ENCODE measurements at regions not wholly inside any gene's neighbourhood (a gene's known extent, or its start where the extent isn't known, plus 50 kb on each side); places are given as distances from the start of the nearest gene placed in this dataset.

GRCh38 chr22:47367993-47368945 lies 605.8 kb downstream of the TBC1D22A start:
- Histone ChIP-seq H3K9ac (ENCODE audit: low read length in 2 of 2) (no peak overlapping the region), H3K4me1 (ENCODE audit: control insufficient read depth, insufficient read depth, low read length) (no peaks in the 10 kb centered on the region), H3K27ac (ENCODE audit: low read length) (no peak overlapping the region), H3K4me3 (ENCODE audit: low read length in 2 of 2) (no peak overlapping the region), H3K9me3 (ENCODE audit: control insufficient read depth in 2 of 2, low read length in 2 of 2) (peaks cover 3 to 4% of the 10 kb centered on the region in 2 donors), H3K36me3 (ENCODE audit: control insufficient read depth in 2 of 2, insufficient read depth in 2 of 2, low read length in 2 of 2) (no peaks in the 10 kb centered on the region), H3K27me3 (ENCODE audit: control insufficient read depth in 1 of 2, insufficient read depth in 2 of 2, low read length in 2 of 2) (peaks cover 4 to 9% of the 10 kb centered on the region in 2 donors)

GRCh38 chr22:47367107-47367690 lies 604.7 kb downstream of the TBC1D22A start:
- H3K36me3 ChIP-seq (ENCODE audit: control insufficient read depth in 2 of 2, insufficient read depth in 2 of 2, low read length in 2 of 2) = no peaks in the 10 kb centered on the region
- H3K27me3 ChIP-seq (ENCODE audit: control insufficient read depth in 1 of 2, insufficient read depth in 2 of 2, low read length in 2 of 2) = peaks cover 2 to 9% of the 10 kb centered on the region in 2 donors
- H3K27ac ChIP-seq (ENCODE audit: low read length) = no peak overlapping the region
- no peak overlapping the region for H3K9ac ChIP-seq (ENCODE audit: low read length in 2 of 2)
- H3K4me3 ChIP-seq (ENCODE audit: low read length in 2 of 2) = no peak overlapping the region
- peaks cover 3 to 4% of the 10 kb centered on the region in 2 donors for H3K9me3 ChIP-seq (ENCODE audit: control insufficient read depth in 2 of 2, low read length in 2 of 2)
- no peaks in the 10 kb centered on the region for H3K4me1 ChIP-seq (ENCODE audit: control insufficient read depth, insufficient read depth, low read length)

DNA sequence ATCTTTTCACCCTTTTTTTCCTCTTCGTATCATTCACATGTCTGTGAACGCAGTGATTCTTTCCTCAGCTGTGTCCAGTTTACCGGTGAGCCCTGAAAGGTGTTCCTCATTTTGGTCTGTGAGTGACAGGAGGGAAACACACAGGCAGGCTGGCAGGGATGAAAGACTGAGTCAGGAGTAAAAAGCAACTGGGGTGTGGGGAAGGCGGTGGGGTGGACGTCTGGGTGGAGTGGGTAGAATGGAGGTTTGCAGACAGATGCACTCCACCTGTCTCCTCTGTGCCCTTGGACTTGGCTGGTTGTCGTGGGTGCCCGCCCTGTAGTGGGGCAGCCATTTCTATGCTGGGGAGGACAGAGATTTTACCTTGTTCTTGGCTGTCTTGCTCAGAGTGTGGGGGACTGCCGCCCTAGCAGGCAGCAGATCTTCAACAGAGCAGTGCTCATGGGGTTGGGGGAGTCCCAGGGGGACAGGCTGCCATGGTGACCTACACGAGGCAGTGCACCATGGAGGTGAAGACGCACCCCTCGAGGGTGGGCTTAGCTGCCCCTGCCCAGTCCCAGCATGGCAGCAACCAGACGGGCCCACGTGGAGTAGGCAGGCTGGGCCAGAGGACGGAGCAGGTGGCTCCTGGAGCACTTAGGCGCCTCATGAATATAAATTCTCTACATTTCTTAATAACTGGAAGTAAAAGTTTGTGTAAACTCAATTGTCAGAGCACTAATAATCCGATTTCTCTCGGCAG lies 603.7 kb downstream of the TBC1D22A start:
- no peak overlapping the region for H3K4me3 ChIP-seq (ENCODE audit: low read length in 2 of 2)
- H3K4me1 ChIP-seq (ENCODE audit: control insufficient read depth, insufficient read depth, low read length) = no peaks in the 10 kb centered on the region
- H3K27me3 ChIP-seq (ENCODE audit: control insufficient read depth in 1 of 2, insufficient read depth in 2 of 2, low read length in 2 of 2) = peaks cover 0 to 9% of the 10 kb centered on the region in 2 donors
- no peak overlapping the region for H3K27ac ChIP-seq (ENCODE audit: low read length)
- H3K9me3 ChIP-seq (ENCODE audit: control insufficient read depth in 2 of 2, low read length in 2 of 2) = peaks cover 3 to 9% of the 10 kb centered on the region in 2 donors
- no peak overlapping the region for H3K9ac ChIP-seq (ENCODE audit: low read length in 2 of 2)
- no peaks in the 10 kb centered on the region for H3K36me3 ChIP-seq (ENCODE audit: control insufficient read depth in 2 of 2, insufficient read depth in 2 of 2, low read length in 2 of 2)

GRCh38 chr22:47361247-47361646 lies 598.8 kb downstream of the TBC1D22A start:
- Histone ChIP-seq H3K27ac (ENCODE audit: low read length) (no peak overlapping the region), H3K4me1 (ENCODE audit: control insufficient read depth, insufficient read depth, low read length) (no peaks in the 10 kb centered on the region), H3K9me3 (ENCODE audit: control insufficient read depth in 2 of 2, low read length in 2 of 2) (peaks cover 5 to 9% of the 10 kb centered on the region in 2 donors), H3K4me3 (ENCODE audit: low read length in 2 of 2) (no peak overlapping the region), H3K36me3 (ENCODE audit: control insufficient read depth in 2 of 2, insufficient read depth in 2 of 2, low read length in 2 of 2) (no peaks in the 10 kb centered on the region), H3K9ac (ENCODE audit: low read length in 2 of 2) (no peak overlapping the region), H3K27me3 (ENCODE audit: control insufficient read depth in 1 of 2, insufficient read depth in 2 of 2, low read length in 2 of 2) (peaks cover 0 to 4% of the 10 kb centered on the region in 2 donors)

DNA sequence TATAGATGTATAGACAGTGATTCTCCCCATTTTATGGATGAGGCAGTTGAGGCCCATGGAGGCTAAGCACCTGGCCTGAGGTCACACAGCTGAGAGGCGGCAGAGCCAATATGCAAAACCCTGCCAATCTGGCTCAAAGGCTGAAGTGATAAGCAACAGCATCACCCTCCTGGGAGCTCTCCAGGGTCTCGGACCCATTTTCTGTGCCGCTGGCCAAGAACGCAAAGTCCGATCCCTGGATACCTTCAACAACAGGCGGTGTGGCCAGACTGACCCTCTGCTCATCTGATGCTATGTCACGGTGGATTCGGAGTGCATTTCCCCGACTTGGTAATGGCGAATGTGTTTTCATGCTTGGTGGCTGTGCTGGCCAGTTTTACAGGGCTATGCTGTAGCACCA lies 595.0 kb downstream of the TBC1D22A start:
- no peak overlapping the region for H3K27ac ChIP-seq (ENCODE audit: low read length)
- H3K4me3 ChIP-seq (ENCODE audit: low read length in 2 of 2) = no peak overlapping the region
- H3K36me3 ChIP-seq (ENCODE audit: control insufficient read depth in 2 of 2, insufficient read depth in 2 of 2, low read length in 2 of 2) = no peaks in the 10 kb centered on the region
- H3K9me3 ChIP-seq (ENCODE audit: control insufficient read depth in 2 of 2, low read length in 2 of 2) = peaks cover 2 to 6% of the 10 kb centered on the region in 2 donors
- H3K9ac ChIP-seq (ENCODE audit: low read length in 2 of 2) = no peak overlapping the region
- H3K4me1 ChIP-seq (ENCODE audit: control insufficient read depth, insufficient read depth, low read length) = no peaks in the 10 kb centered on the region
- peaks cover 0 to 4% of the 10 kb centered on the region in 2 donors for H3K27me3 ChIP-seq (ENCODE audit: control insufficient read depth in 1 of 2, insufficient read depth in 2 of 2, low read length in 2 of 2)

- H3K9ac ChIP-seq (ENCODE audit: low read length in 2 of 2) = no peak overlapping the region
- H3K4me3 ChIP-seq (ENCODE audit: low read length in 2 of 2) = no peak overlapping the region
- H3K9me3 ChIP-seq (ENCODE audit: control insufficient read depth in 2 of 2, low read length in 2 of 2) = peaks cover 2 to 5% of the 10 kb centered on the region in 2 donors
- no peaks in the 10 kb centered on the region for H3K36me3 ChIP-seq (ENCODE audit: control insufficient read depth in 2 of 2, insufficient read depth in 2 of 2, low read length in 2 of 2)
- H3K27ac ChIP-seq (ENCODE audit: low read length) = no peak overlapping the region
- H3K4me1 ChIP-seq (ENCODE audit: control insufficient read depth, insufficient read depth, low read length) = no peaks in the 10 kb centered on the region
- H3K27me3 ChIP-seq (ENCODE audit: control insufficient read depth in 1 of 2, insufficient read depth in 2 of 2, low read length in 2 of 2) = peaks cover 0 to 4% of the 10 kb centered on the region in 2 donors
These were observed 594.6 kb downstream of the TBC1D22A start for GRCh38 chr22:47357086-47357485.

DNA sequence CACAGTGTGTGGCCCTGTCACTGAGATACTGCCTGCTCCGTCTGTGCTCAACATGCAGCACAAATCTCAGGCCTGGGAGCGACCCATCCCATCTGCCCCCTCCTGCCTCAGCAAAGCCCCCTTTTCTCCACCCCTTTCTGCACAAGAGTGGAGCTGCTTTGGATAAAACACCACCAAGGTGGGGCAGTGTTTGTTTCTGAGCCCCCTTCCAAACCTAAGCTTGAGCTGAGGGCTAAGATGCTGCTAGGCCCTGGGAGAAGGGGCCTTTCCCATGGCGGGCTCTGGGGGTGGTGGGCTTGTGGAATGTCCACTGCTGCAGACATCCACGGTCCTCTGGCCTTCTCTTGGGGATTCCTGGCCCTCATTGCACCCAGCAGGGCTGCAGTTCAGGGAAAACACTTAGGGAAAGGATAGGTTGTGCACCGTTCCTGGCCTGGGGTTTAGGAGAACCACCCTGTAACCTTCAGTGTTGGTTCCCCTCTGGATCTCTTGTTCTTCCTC lies 594.1 kb downstream of the TBC1D22A start:
- Histone ChIP-seq H3K36me3 (ENCODE audit: control insufficient read depth in 2 of 2, insufficient read depth in 2 of 2, low read length in 2 of 2) (no peaks in the 10 kb centered on the region), H3K9ac (ENCODE audit: low read length in 2 of 2) (no peak overlapping the region), H3K4me1 (ENCODE audit: control insufficient read depth, insufficient read depth, low read length) (no peaks in the 10 kb centered on the region), H3K27me3 (ENCODE audit: control insufficient read depth in 1 of 2, insufficient read depth in 2 of 2, low read length in 2 of 2) (peaks cover 0 to 4% of the 10 kb centered on the region in 2 donors), H3K27ac (ENCODE audit: low read length) (no peak overlapping the region), H3K9me3 (ENCODE audit: control insufficient read depth in 2 of 2, low read length in 2 of 2) (peaks cover 2 to 4% of the 10 kb centered on the region in 2 donors), H3K4me3 (ENCODE audit: low read length in 2 of 2) (no peak overlapping the region)

- peaks cover 2 to 4% of the 10 kb centered on the region in 2 donors for H3K9me3 ChIP-seq (ENCODE audit: control insufficient read depth in 2 of 2, low read length in 2 of 2)
- no peak overlapping the region for H3K27ac ChIP-seq (ENCODE audit: low read length)
- no peaks in the 10 kb centered on the region for H3K4me1 ChIP-seq (ENCODE audit: control insufficient read depth, insufficient read depth, low read length)
- H3K36me3 ChIP-seq (ENCODE audit: control insufficient read depth in 2 of 2, insufficient read depth in 2 of 2, low read length in 2 of 2) = no peaks in the 10 kb centered on the region
- peaks cover 0 to 4% of the 10 kb centered on the region in 2 donors for H3K27me3 ChIP-seq (ENCODE audit: control insufficient read depth in 1 of 2, insufficient read depth in 2 of 2, low read length in 2 of 2)
- H3K9ac ChIP-seq (ENCODE audit: low read length in 2 of 2) = no peak overlapping the region
- H3K4me3 ChIP-seq (ENCODE audit: low read length in 2 of 2) = no peak overlapping the region
These were observed 593.5 kb downstream of the TBC1D22A start for GRCh38 chr22:47355776-47356510.

GRCh38 chr22:47355388-47355725 lies 592.9 kb downstream of the TBC1D22A start:
- Histone ChIP-seq H3K4me1 (ENCODE audit: control insufficient read depth, insufficient read depth, low read length) (no peaks in the 10 kb centered on the region), H3K4me3 (ENCODE audit: low read length in 2 of 2) (no peak overlapping the region), H3K9me3 (ENCODE audit: control insufficient read depth in 2 of 2, low read length in 2 of 2) (peaks cover 2 to 4% of the 10 kb centered on the region in 2 donors), H3K27me3 (ENCODE audit: control insufficient read depth in 1 of 2, insufficient read depth in 2 of 2, low read length in 2 of 2) (peaks cover 0 to 4% of the 10 kb centered on the region in 2 donors), H3K9ac (ENCODE audit: low read length in 2 of 2) (no peak overlapping the region), H3K27ac (ENCODE audit: low read length) (no peak overlapping the region), H3K36me3 (ENCODE audit: control insufficient read depth in 2 of 2, insufficient read depth in 2 of 2, low read length in 2 of 2) (no peaks in the 10 kb centered on the region)

Measured in stomach smooth muscle (tissue), 2 donors.